GM12874 (cell line): ENCODE measurements at regions not wholly inside any gene's neighbourhood (a gene's known extent, or its start where the extent isn't known, plus 50 kb on each side); places are given as distances from the start of the nearest gene placed in this dataset.

Experiments
- CTCF ChIP-seq: IDR thresholded peaks from 2 replicates; pipeline ENCODE4 v1.5.1; 2011; ENCODE audit warnings: low read depth, mild to moderate bottlenecking, control low read depth, low read length, moderate library complexity; ENCODE audit not compliant: insufficient read depth

- TF ChIP-seq CTCF = no peak
Observed at GRCh38 chr7:115226410-115226809, 304.5 kb downstream of the MDFIC start.

- TF ChIP-seq CTCF = no peak
Observed at GRCh38 chr7:115224922-115225321, 303.0 kb downstream of the MDFIC start.

- TF ChIP-seq CTCF = no peak
Observed at GRCh38 chr7:115223959-115224358, 302.1 kb downstream of the MDFIC start.

GRCh38 chr7:115221456-115221855, 299.6 kb downstream of the MDFIC start:
- TF ChIP-seq CTCF = no peak

- no peak for TF ChIP-seq CTCF
Observed at GRCh38 chr7:115218076-115218475, 296.2 kb downstream of the MDFIC start.

GRCh38 chr7:115217373-115217772, 295.5 kb downstream of the MDFIC start:
- TF ChIP-seq CTCF = no peak

- no peak for TF ChIP-seq CTCF
Observed at GRCh38 chr7:115216652-115217051, 294.8 kb downstream of the MDFIC start.

GRCh38 chr7:115211171-115211570, 289.3 kb downstream of the MDFIC start:
- TF ChIP-seq CTCF = no peak
